ENCODE measurements at regions not wholly inside any gene's neighbourhood (a gene's known extent, or its start where the extent isn't known, plus 50 kb on each side); places are given as distances from the start of the nearest gene placed in this dataset.

GRCh38 chr5:82624062-82624461 lies 345.9 kb upstream of the RPS23 start:
- TF ChIP-seq CTCF (conservative IDR thresholded peaks at IDR 0.05; ENCODE audit: low read length) (no peak), EZH2phosphoT487 (IDR thresholded peaks at IDR 0.05; ENCODE audit: borderline replicate concordance, low read depth, low read length) (no peak)
